BJ (cell line): ENCODE measurements at regions not wholly inside any gene's neighbourhood (a gene's known extent, or its start where the extent isn't known, plus 50 kb on each side); places are given as distances from the start of the nearest gene placed in this dataset.

Source experiments
- CTCF ChIA-PET: fragments of 350-600 bp; formaldehyde crosslinking; extraction: SDS; loops from one replicate; lab custom pipeline; 2021; ENCODE audit warnings: antibody characterized with exemption, inconsistent platforms; lab: Yijun Ruan, JAX
- POLR2A ChIA-PET: fragments of 300-600 bp; sonication (Branson Sonifier 250); formaldehyde crosslinking; extraction: SDS; loops from one replicate; lab custom pipeline; 2021; ENCODE audit warnings: antibody characterized with exemption; lab: Charles Lee
- DNase-seq: peaks from one replicate; pipeline ENCODE4 v3.0.0-alpha.2; 2011; ENCODE audit warnings: low read depth
- H3K27me3 ChIP-seq: 2 replicates; pipeline ENCODE4 v1.6.0; 2011; ENCODE audit warnings: low read length; ENCODE audit not compliant: control insufficient read depth, insufficient read depth
- H3K36me3 ChIP-seq: 2 replicates; pipeline ENCODE4 v1.5.1; 2011; ENCODE audit warnings: low read length; ENCODE audit not compliant: control insufficient read depth, insufficient read depth
- H3K4me3 ChIP-seq: 2 replicates; pipeline ENCODE4 v1.5.1; 2011; ENCODE audit warnings: low read depth, mild to moderate bottlenecking, control low read depth, low read length
- TF ChIP-seq, protein P1 (sequence below): IDR thresholded peaks from 2 replicates; pipeline ENCODE4 v1.5.1; 2011; ENCODE audit warnings: low read depth, mild to moderate bottlenecking, control low read depth, inconsistent platforms, low read length, moderate library complexity; ENCODE audit not compliant: insufficient read depth

DNA sequence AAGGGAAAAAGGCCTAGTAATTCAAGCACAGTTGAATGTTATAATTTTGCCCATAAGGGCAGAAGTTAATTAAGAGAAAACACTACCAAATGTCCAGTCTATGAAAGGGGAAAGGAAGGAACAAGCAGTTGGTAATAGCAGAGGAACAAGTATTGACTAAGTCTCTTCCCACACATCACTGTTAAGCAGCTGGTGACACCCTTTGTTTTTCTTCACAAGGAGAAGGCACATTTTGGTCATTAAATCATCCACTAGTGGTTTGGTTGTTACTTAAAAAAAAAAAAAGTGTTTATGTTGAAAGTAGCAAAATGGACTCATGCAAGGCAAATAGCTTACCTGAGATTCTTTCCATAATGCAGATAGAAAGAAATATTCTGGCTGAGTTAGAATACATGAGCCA, 321.4 kb upstream of the NECTIN3 start:
- CTCF ChIA-PET, result interaction anchor here (0.7 kb wide), 1 partner anchor 44 kb away, joined by 3 read pairs; no protein-coding TSS in a partner anchor
- DNase-seq, result no peak
- POLR2A ChIA-PET, result no interaction called here
- TF ChIP-seq, protein P1, sequence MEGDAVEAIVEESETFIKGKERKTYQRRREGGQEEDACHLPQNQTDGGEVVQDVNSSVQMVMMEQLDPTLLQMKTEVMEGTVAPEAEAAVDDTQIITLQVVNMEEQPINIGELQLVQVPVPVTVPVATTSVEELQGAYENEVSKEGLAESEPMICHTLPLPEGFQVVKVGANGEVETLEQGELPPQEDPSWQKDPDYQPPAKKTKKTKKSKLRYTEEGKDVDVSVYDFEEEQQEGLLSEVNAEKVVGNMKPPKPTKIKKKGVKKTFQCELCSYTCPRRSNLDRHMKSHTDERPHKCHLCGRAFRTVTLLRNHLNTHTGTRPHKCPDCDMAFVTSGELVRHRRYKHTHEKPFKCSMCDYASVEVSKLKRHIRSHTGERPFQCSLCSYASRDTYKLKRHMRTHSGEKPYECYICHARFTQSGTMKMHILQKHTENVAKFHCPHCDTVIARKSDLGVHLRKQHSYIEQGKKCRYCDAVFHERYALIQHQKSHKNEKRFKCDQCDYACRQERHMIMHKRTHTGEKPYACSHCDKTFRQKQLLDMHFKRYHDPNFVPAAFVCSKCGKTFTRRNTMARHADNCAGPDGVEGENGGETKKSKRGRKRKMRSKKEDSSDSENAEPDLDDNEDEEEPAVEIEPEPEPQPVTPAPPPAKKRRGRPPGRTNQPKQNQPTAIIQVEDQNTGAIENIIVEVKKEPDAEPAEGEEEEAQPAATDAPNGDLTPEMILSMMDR, result no peak
- H3K4me3 ChIP-seq, result no peak overlapping the region
- no peaks in the 10 kb centered on the region for H3K27me3 ChIP-seq
- H3K36me3 ChIP-seq, result no peaks in the 10 kb centered on the region

DNA sequence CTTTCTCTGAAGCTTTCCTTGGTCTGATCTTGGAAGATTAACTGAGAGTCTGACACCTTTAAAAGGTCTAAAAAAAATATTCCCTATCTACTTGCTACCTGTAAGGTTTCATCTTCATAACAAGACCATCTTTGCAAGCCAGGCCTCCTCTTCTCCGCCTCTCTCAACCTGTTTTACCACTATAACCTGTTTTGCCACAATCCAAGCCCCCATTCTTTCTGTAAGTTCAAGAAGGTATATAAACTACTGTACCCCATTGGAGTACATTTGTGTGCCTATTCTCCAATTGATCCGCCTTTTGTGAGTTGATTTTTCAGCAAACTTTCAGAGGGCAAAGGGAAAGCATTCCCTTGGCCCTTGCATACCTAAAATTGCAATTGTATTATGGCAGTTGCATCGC, 319.3 kb upstream of the NECTIN3 start:
- CTCF ChIA-PET, result interaction anchor here (1.0 kb wide), 1 partner anchor 13 kb away, joined by 3 read pairs; no protein-coding TSS in a partner anchor
- TF ChIP-seq, protein P1, result no peak
- POLR2A ChIA-PET, result no interaction called here
- no peaks in the 10 kb centered on the region for H3K36me3 ChIP-seq
- H3K4me3 ChIP-seq, result no peak overlapping the region
- no peaks in the 10 kb centered on the region for H3K27me3 ChIP-seq
- no peak for DNase-seq

DNA sequence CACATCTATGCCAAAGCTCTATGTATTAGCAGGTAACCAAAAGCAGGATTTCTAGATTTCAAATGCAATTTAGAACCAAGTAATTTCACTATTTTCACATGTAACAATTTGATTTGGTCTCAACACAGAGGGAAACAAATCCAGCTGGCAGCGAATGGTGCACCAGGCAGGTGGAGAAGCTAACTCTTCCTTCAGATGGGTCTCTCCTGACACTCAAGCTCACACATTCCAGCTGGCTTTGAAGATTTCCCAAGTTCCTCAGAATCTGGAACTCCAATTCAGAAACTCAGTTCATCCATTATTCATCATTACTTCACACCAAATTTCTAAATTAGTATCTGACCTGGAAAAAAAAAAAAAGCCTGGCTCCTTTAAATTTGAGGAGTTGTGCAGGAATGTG, 318.1 kb upstream of the NECTIN3 start:
- ChIA-PET POLR2A (no interaction called here), CTCF (no interaction called here)
- DNase-seq, result no peak
- Histone ChIP-seq H3K27me3 (no peaks in the 10 kb centered on the region), H3K36me3 (no peaks in the 10 kb centered on the region), H3K4me3 (no peak overlapping the region)
- TF ChIP-seq, protein P1, result no peak

DNA sequence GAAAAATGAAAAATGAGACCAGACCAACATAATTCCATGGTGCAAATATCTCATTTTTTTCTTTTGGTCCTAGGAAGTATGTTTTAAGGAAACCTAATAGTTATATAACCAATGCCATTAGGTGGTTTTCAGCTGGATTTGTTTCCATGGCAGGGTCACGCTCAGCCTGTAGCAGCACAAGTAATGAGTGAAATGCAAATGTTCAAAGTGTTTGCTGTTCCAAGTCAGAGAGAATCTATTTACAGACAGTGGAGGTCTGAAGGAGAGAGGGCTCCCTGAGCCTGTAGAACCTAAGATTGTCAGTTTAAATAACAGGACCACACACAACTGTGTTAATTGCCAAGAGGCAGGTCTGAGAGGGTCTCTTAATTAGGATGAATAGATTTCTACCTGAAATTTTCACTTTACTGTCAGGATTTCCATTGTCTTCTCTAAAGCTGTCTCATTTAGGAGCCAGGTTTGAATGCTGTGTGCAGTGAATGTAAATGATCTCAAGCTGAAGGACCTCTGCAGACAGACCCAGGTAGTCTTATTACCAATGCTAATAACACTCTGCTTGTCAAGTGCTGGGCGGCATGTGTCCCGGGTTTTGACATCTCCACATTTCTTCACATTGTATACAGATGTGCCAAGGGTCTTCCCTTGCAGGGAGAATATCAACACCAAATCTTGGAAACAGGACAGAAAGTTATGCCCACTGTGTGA, 317.3 kb upstream of the NECTIN3 start:
- Histone ChIP-seq H3K36me3 (no peaks in the 10 kb centered on the region), H3K27me3 (no peaks in the 10 kb centered on the region), H3K4me3 (no peak overlapping the region)
- no peak for DNase-seq
- CTCF ChIA-PET, result no interaction called here
- TF ChIP-seq, protein P1, result no peak
- POLR2A ChIA-PET, result no interaction called here

DNA sequence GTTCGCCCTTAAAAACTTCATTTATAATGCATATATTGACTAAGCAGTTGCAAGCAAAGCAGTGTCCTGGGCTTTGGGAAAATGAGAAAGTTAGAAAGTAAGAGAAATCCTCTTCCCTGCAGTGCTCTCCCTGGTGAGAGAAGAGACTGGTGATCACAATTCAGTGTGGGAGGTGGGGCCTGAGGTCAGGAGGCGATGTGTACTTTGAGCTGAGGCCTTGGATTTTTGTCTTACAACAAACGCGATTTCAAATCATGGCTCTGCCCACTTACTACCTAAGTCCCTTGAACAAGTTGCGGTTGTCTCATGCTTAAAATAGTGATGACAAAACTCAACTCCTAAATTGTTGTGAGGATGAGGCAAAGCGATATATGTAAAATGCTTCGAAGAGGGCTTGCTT, 316.3 kb upstream of the NECTIN3 start:
- no peaks in the 10 kb centered on the region for H3K27me3 ChIP-seq
- ChIA-PET CTCF (interaction anchor here (1.2 kb wide), 1 partner anchor 7 kb away, joined by 3 read pairs; no protein-coding TSS in a partner anchor), POLR2A (no interaction called here)
- DNase-seq, result no peak
- TF ChIP-seq, protein P1, result no peak
- H3K4me3 ChIP-seq, result no peak overlapping the region
- no peaks in the 10 kb centered on the region for H3K36me3 ChIP-seq
